Kidney glomerular epithelial cell (primary cell): ENCODE measurements at regions not wholly inside any gene's neighbourhood (a gene's known extent, or its start where the extent isn't known, plus 50 kb on each side); places are given as distances from the start of the nearest gene placed in this dataset.
A peak's percentile ranks its signal among the peaks of the same experiment; 100 is the strongest.

Experiments
- DNase-seq: peaks from one replicate; lab custom pipeline; 2025; lab: John Stamatoyannopoulos, UW

DNA sequence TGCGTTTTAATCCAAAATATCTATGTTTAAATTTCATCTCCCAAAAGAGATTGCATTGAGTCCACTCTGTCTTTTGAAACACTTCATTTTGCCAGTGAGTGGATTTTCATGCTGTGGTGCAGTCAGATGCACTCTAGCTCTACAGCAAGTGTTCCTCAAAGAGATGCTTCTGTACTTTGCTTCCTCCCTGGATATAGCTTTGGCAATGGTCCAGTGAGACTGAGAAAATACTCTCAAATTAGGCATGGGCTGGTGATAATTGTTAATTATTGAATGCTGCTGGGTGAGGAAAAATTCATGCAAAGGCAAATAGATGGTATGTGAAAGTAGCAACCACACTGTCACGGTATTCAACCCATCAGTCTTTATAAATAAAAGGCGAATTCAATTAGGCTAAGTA, 396.9 kb downstream of the ADGRL2 start:
- DNase-seq = no peak

GRCh38 chr1:82195245-82195644, 394.5 kb downstream of the ADGRL2 start:
- DNase-seq = no peak

DNA sequence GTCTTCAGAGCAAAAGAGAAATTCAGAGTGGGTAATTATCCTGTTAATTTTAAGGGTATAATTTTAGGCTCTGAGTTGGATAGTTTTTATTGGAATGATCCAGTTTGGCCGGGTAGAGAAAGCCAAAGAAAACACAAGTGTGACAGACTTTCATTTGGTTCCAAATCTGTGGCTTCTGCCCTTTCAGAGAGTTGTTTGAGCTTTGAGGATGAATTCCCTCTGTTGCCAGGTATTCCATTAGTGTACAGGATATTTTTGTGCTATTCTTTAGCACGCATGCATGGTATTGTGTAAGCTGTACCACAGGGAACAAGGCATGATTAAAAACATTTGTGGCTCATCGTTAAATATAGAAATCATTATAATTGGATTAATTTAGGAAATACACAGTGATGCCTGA, 384.4 kb downstream of the ADGRL2 start:
- DNase-seq = no peak

- DNase-seq = no peak
Measured at GRCh38 chr1:82181846-82182245, 381.1 kb downstream of the ADGRL2 start.

- no peak for DNase-seq
Measured at GRCh38 chr1:82179131-82179530, 378.4 kb downstream of the ADGRL2 start.

DNA sequence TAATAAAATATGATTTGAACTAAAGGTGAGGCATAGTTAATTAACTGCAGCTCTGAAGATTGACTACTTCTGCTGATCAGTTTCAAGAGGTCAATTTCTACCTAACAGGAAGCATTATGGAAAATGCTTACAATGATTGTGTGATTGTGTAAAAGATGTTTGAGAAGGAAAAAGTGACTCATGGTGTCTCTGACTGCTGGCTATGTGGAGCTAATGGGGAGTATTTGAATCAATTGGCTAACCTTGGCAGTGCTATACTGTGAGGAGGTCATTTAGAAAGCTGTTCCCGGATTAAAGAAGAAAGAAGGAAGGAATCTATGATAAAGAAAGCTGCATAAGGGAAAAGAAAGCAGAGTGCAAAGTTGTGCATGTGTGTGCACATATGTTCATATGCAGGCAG, 376.5 kb downstream of the ADGRL2 start:
- DNase-seq = no peak

GRCh38 chr1:82171955-82172354, 371.2 kb downstream of the ADGRL2 start:
- DNase-seq = no peak

- no peak for DNase-seq
Measured at GRCh38 chr1:82168482-82168881, 367.7 kb downstream of the ADGRL2 start.

- no peak for DNase-seq
Measured at GRCh38 chr1:82165304-82165703, 364.6 kb downstream of the ADGRL2 start.

GRCh38 chr1:82162486-82163420, 362.0 kb downstream of the ADGRL2 start:
- peak; percentile 34 for DNase-seq

DNA sequence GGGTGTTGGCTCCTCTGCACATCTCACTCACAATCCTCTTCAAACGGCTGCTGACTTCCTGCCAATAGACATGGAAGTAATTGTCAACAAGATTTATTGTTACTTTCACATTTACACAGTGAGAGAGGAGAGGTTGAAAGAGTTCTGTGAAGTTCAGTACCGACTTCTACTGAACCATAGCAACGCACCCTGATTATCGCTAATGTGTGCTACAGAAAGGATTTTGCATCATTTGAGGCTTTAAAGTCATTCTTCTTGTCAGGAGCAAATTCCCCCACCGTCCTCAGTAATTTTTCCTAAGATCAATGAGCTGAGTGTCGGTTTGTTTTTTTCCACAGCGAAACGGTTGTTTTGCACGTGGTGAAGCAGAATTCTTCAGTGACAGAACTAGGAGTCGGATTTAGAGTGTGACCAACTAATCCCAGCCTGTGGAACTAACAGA, 361.0 kb downstream of the ADGRL2 start:
- DNase-seq = peak; percentile 53

- no peak for DNase-seq
Measured at GRCh38 chr1:82160903-82161302, 360.2 kb downstream of the ADGRL2 start.

DNA sequence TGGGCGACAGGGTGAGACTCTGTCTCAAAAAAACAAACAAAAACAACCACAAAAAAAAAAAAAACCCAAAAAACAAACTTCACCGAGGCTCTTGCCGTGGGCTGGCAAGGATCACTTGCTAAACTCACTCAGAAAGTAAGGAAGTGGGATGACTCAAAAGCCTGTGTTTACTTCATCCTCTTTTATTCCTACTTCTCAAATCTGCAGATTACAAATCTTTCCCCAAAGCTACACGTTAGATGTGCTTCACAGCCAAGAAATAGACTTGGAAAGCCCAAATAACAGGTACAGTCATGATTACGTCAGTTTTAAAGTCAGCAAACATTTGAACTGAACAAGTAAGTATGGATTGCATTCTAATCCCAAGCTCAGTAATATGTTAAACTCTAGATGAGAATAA, 359.3 kb downstream of the ADGRL2 start:
- no peak for DNase-seq

GRCh38 chr1:82158981-82159380, 358.2 kb downstream of the ADGRL2 start:
- DNase-seq = no peak

- DNase-seq = no peak
Measured at GRCh38 chr1:82154219-82154970, 353.7 kb downstream of the ADGRL2 start.

- no peak for DNase-seq
Measured at GRCh38 chr1:82153752-82154151, 353.0 kb downstream of the ADGRL2 start.

DNA sequence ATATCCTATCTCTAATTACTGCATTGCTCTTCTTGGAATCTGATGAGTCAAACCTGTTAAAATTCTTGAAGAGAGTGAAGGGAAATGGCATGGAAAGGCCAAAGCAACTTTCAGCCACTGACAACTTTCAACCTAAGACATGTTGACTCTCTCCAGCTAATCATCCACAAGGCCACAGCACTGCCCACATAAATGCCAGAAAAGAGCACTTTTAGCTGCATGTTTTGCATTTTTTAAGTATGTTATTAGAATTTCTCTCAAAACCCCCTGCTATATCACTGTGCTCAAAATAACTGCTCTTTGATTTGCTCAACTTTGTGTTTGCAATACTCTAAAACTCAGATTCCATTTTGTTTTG, 352.5 kb downstream of the ADGRL2 start:
- peak; percentile 80 for DNase-seq

- DNase-seq = peak; percentile 80
Measured at GRCh38 chr1:82152356-82153271, 351.9 kb downstream of the ADGRL2 start.

- DNase-seq = no peak
Measured at GRCh38 chr1:82145656-82146055, 344.9 kb downstream of the ADGRL2 start.

- no peak for DNase-seq
Measured at GRCh38 chr1:82143108-82143833, 342.5 kb downstream of the ADGRL2 start.

- no peak for DNase-seq
Measured at GRCh38 chr1:82141390-82141789, 340.7 kb downstream of the ADGRL2 start.
